Keratinocyte (primary cell): ENCODE measurements at regions not wholly inside any gene's neighbourhood (a gene's known extent, or its start where the extent isn't known, plus 50 kb on each side); places are given as distances from the start of the nearest gene placed in this dataset.

ENCODE experiments used
- DNase-seq: peaks from one replicate; pipeline ENCODE4 v3.0.0-alpha.2; 2011; ENCODE audit warnings: low read depth, missing footprints, low spot score
- FAIRE-seq: peaks from 2 replicates; lab custom pipeline; 2011; peaks lifted over from hg19 to GRCh38; lab: Jason Lieb, UNC
- H2AFZ ChIP-seq: 2 replicates; pipeline ENCODE4 v1.6.0; 2012; ENCODE audit warnings: low read length, control low read depth, inconsistent platforms; ENCODE audit not compliant: control insufficient read depth
- H3K27ac ChIP-seq: 2 replicates; pipeline ENCODE4 v1.5.1; 2011; ENCODE audit warnings: low read length; ENCODE audit not compliant: control insufficient read depth, insufficient read depth
- H3K27me3 ChIP-seq: 3 replicates; pipeline ENCODE4 v1.6.0; 2011; ENCODE audit warnings: low read length; ENCODE audit not compliant: control insufficient read depth, insufficient read depth; ENCODE audit errors: extremely low read depth
- H3K36me3 ChIP-seq, 2 experiments: 2 replicates in 1 of 2; 3 replicates in 1 of 2; pipeline ENCODE4 v1.5.1; 2011; ENCODE audit warnings: low read length in 2 of 2, mild to moderate bottlenecking in 1 of 2; ENCODE audit not compliant: control insufficient read depth in 2 of 2, insufficient read depth in 2 of 2; ENCODE audit errors: extremely low read depth in 1 of 2
- H3K4me1 ChIP-seq: 3 replicates; pipeline ENCODE4 v1.5.1; 2011; ENCODE audit warnings: low read length; ENCODE audit not compliant: control insufficient read depth, insufficient read depth; ENCODE audit errors: extremely low read depth
- H3K4me2 ChIP-seq: 3 replicates; pipeline ENCODE4 v1.6.0; 2011; ENCODE audit warnings: low read depth, low read length; ENCODE audit not compliant: control insufficient read depth, insufficient read depth; ENCODE audit errors: extremely low read depth
- H3K4me3 ChIP-seq, 3 experiments: fragments of 200-600 bp in 1 of 3; sonication (generic) in 1 of 3; 2 replicates in 2 of 3; 3 replicates in 1 of 3; pipeline ENCODE4 v1.5.1; 2011 to 2016; ENCODE audit warnings: low read length in 3 of 3, mild to moderate bottlenecking in 3 of 3, control low read depth in 2 of 3, inconsistent platforms in 1 of 3, low read depth in 1 of 3, mixed read lengths in 1 of 3, mixed run types in 1 of 3, moderate library complexity in 1 of 3; ENCODE audit not compliant: control insufficient read depth in 2 of 3, insufficient read depth in 2 of 3; ENCODE audit errors: extremely low read depth in 1 of 3
- H3K79me2 ChIP-seq: 2 replicates; pipeline ENCODE4 v1.6.0; 2012; ENCODE audit warnings: low read length; ENCODE audit not compliant: control insufficient read depth, insufficient read depth
- H3K9ac ChIP-seq: 3 replicates; pipeline ENCODE4 v1.6.0; 2011; ENCODE audit warnings: low read length; ENCODE audit not compliant: control insufficient read depth, insufficient read depth; ENCODE audit errors: extremely low read depth
- H3K9me1 ChIP-seq: 3 replicates; pipeline ENCODE4 v1.6.0; 2011; ENCODE audit warnings: low read length; ENCODE audit not compliant: control insufficient read depth, insufficient read depth; ENCODE audit errors: extremely low read depth
- H3K9me3 ChIP-seq: 2 replicates; pipeline ENCODE4 v1.5.1; 2012; ENCODE audit warnings: low read depth, low read length; ENCODE audit not compliant: control insufficient read depth
- H4K20me1 ChIP-seq: 3 replicates; pipeline ENCODE4 v1.6.0; 2011; ENCODE audit warnings: low read length; ENCODE audit not compliant: control insufficient read depth, insufficient read depth; ENCODE audit errors: extremely low read depth
- EZH2 ChIP-seq: IDR thresholded peaks from one replicate; pipeline ENCODE4 v1.6.1; 2012; ENCODE audit warnings: inconsistent platforms, mild to moderate bottlenecking, low read length, moderate library complexity
- dilution Hi-C: fragments of 300-500 bp; cut with MboI; formaldehyde crosslinking; loops from one replicate; pipeline ENCODE4 v1.7.0; 2020; ENCODE audit warnings: low sequenced_read_pairs; ENCODE audit not compliant: extremely low pct_ligation_motif_present
- TF ChIP-seq, protein P1 (sequence below), 3 experiments: IDR thresholded peaks in 1 of 3; conservative IDR thresholded peaks in 1 of 3; optimal IDR thresholded peaks in 1 of 3; 2 replicates in 2 of 3; 3 replicates in 1 of 3; pipeline versions ENCODE3 to v1.5.1; 2011; ENCODE audit warnings: low read length in 3 of 3, mild to moderate bottlenecking in 3 of 3, moderate library complexity in 2 of 3, control low read depth in 1 of 3, inconsistent platforms in 1 of 3; ENCODE audit not compliant: insufficient read depth in 2 of 3; ENCODE audit errors: extremely low read depth in 1 of 3

DNA sequence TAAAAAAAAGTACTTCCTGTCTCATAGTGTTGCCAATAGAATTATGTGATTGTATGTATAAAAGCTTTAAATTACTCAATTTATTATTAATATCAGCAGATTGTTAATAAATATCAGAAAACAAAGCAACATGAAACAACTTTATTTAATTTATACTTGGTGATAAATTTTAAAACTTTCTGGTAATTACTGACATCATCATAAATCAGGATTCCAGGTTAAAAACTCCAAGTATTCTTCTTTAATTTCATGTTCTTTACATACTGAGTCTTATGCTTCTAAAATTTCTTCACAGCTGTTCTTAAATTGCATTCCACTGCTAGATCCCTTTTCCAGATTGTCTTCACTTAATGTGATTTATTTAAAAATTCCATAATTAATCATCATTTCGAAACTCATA is 1224.5 kb downstream of the PCDH18 start:
- TF ChIP-seq EZH2: no peak
- TF ChIP-seq, protein P1, sequence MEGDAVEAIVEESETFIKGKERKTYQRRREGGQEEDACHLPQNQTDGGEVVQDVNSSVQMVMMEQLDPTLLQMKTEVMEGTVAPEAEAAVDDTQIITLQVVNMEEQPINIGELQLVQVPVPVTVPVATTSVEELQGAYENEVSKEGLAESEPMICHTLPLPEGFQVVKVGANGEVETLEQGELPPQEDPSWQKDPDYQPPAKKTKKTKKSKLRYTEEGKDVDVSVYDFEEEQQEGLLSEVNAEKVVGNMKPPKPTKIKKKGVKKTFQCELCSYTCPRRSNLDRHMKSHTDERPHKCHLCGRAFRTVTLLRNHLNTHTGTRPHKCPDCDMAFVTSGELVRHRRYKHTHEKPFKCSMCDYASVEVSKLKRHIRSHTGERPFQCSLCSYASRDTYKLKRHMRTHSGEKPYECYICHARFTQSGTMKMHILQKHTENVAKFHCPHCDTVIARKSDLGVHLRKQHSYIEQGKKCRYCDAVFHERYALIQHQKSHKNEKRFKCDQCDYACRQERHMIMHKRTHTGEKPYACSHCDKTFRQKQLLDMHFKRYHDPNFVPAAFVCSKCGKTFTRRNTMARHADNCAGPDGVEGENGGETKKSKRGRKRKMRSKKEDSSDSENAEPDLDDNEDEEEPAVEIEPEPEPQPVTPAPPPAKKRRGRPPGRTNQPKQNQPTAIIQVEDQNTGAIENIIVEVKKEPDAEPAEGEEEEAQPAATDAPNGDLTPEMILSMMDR (optimal IDR thresholded peaks at IDR 0.05 in 1 of 3, IDR thresholded peaks at IDR 0.05 in 1 of 3, conservative IDR thresholded peaks at IDR 0.05 in 1 of 3; ENCODE audit: extremely low read depth in 1 of 3, insufficient read depth in 2 of 3, low read length in 3 of 3): no peak
- no peaks in the 10 kb centered on the region for H3K9me1 ChIP-seq
- DNase-seq: no peak
- H4K20me1 ChIP-seq: no peaks in the 10 kb centered on the region
- H3K9me3 ChIP-seq: no peaks in the 10 kb centered on the region
- no peak overlapping the region for H3K4me3 ChIP-seq
- FAIRE-seq: no peak
- H3K27me3 ChIP-seq: no peaks in the 10 kb centered on the region
- dilution Hi-C loops: no loop called here
- no peaks in the 10 kb centered on the region for H3K4me1 ChIP-seq
- H2AFZ ChIP-seq: no peak overlapping the region
- no peaks in the 10 kb centered on the region for H3K36me3 ChIP-seq
- H3K4me2 ChIP-seq: no peak overlapping the region
- H3K9ac ChIP-seq: no peak overlapping the region
- H3K79me2 ChIP-seq: no peaks in the 10 kb centered on the region
- no peak overlapping the region for H3K27ac ChIP-seq

DNA sequence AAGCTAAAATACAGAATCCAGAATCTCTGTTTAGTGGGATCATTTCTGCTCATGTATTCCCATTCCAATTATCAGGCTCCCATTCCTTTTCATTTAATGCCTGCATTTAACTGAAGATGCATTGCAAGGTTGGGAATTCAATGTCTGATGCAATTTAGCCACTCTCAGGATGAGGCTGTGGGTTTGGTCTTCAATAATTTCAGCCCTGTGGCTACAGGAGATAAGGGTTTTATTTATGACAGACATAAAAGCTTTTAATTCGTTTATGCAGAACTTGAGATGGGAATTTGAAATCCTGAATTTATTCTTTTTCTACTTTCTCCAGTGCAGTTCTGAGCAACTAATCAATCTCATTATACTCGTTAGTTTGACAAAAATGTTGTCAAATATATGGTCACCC is 1225.9 kb downstream of the PCDH18 start:
- no peak overlapping the region for H2AFZ ChIP-seq
- no peak for TF ChIP-seq EZH2
- no peaks in the 10 kb centered on the region for H4K20me1 ChIP-seq
- no peak overlapping the region for H3K27ac ChIP-seq
- no peak overlapping the region for H3K4me3 ChIP-seq
- DNase-seq (no peak), FAIRE-seq (no peak)
- no peak overlapping the region for H3K9ac ChIP-seq
- no peaks in the 10 kb centered on the region for H3K9me1 ChIP-seq
- no peaks in the 10 kb centered on the region for H3K9me3 ChIP-seq
- H3K4me1 ChIP-seq: no peaks in the 10 kb centered on the region
- no peaks in the 10 kb centered on the region for H3K36me3 ChIP-seq
- no peaks in the 10 kb centered on the region for H3K79me2 ChIP-seq
- dilution Hi-C loops: no loop called here
- H3K27me3 ChIP-seq: no peaks in the 10 kb centered on the region
- no peak overlapping the region for H3K4me2 ChIP-seq

DNA sequence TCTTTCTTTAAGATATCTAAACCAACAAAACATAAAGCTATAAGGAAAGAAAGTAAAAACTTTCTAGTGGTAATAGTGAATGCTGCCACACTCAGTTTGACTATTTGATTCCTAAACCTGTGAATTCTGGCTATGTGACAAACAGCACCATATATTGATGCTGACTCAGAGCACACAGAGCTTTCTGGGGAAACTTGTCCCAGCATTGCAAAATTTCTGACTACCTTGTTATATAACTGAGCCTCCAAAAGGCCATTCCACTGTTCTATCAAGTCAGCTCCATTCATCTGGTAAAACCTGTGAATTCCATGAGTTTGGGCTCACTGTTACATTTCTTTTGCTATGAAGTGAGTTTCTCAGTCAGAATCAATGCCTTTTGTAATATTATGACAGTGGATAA is 1229.7 kb downstream of the PCDH18 start:
- Histone ChIP-seq H3K9ac (no peak overlapping the region), H3K9me1 (no peaks in the 10 kb centered on the region), H3K9me3 (no peaks in the 10 kb centered on the region), H2AFZ (no peak overlapping the region), H3K4me1 (no peaks in the 10 kb centered on the region), H3K79me2 (no peaks in the 10 kb centered on the region), H3K27ac (no peak overlapping the region), H3K27me3 (no peaks in the 10 kb centered on the region), H3K36me3 (no peaks in the 10 kb centered on the region), H3K4me3 (no peak overlapping the region), H3K4me2 (no peak overlapping the region), H4K20me1 (no peaks in the 10 kb centered on the region)
- dilution Hi-C loops: no loop called here
- no peak for TF ChIP-seq EZH2
- TF ChIP-seq, protein P1 (optimal IDR thresholded peaks at IDR 0.05 in 1 of 3, IDR thresholded peaks at IDR 0.05 in 1 of 3, conservative IDR thresholded peaks at IDR 0.05 in 1 of 3; ENCODE audit: extremely low read depth in 1 of 3, insufficient read depth in 2 of 3, low read length in 3 of 3): no peak
- FAIRE-seq (no peak), DNase-seq (no peak)
